Kidney (tissue), 13 donors: ENCODE measurements at regions not wholly inside any gene's neighbourhood (a gene's known extent, or its start where the extent isn't known, plus 50 kb on each side); places are given as distances from the start of the nearest gene placed in this dataset.
"Not testable (repeated sequence)": the region's sequence is repeated elsewhere in the genome, so short reads cannot be mapped to it uniquely, and the experiment has no call there.

Experiments used
- DNase-seq, 5 donors: peaks; one replicate each; pipeline ENCODE4 v3.0.0-alpha.2; 2013 to 2020
- FAIRE-seq: peaks from 2 replicates; lab custom pipeline; 2012; peaks lifted over from hg19 to GRCh38; lab: Jason Lieb, UNC
- H3K27ac ChIP-seq, 2 donors: one replicate each; pipeline ENCODE4 v1.7.0; 2013; ENCODE audit warnings: low read depth in 2 of 2, low read length in 2 of 2, inconsistent platforms in 1 of 2
- H3K27me3 ChIP-seq: one replicate; pipeline ENCODE4 v1.7.1; 2013; ENCODE audit warnings: low read length, inconsistent platforms; ENCODE audit not compliant: control insufficient read depth, insufficient read depth
- H3K36me3 ChIP-seq, 3 donors: one replicate each; pipeline versions ENCODE4 v1.7.0 to v1.7.1; 2013; ENCODE audit warnings: low read length in 3 of 3, control low read depth in 1 of 3, inconsistent platforms in 1 of 3; ENCODE audit not compliant: insufficient read depth in 3 of 3, control insufficient read depth in 2 of 3
- H3K4me1 ChIP-seq, 3 donors: one replicate each; pipeline versions ENCODE4 v1.7.0 to v1.7.1; 2013; ENCODE audit warnings: low read length in 3 of 3, inconsistent platforms in 1 of 3, low read depth in 1 of 3; ENCODE audit not compliant: control insufficient read depth in 2 of 3, insufficient read depth in 2 of 3
- H3K4me3 ChIP-seq, 3 donors: one replicate each; pipeline versions ENCODE4 v1.7.0 to v1.8.1; 2013; ENCODE audit warnings: low read length in 3 of 3, control low read depth in 1 of 3, inconsistent platforms in 1 of 3
- H3K9ac ChIP-seq, 3 donors: one replicate each; pipeline versions ENCODE4 v1.7.0 to v1.7.1; 2013; ENCODE audit warnings: low read length in 3 of 3, control low read depth in 1 of 3, inconsistent platforms in 1 of 3
- H3K9me3 ChIP-seq, 3 donors: one replicate each; pipeline versions ENCODE4 v1.7.0 to v1.7.1; 2013; ENCODE audit warnings: low read length in 3 of 3, control low read depth in 1 of 3, inconsistent platforms in 1 of 3; ENCODE audit not compliant: control insufficient read depth in 2 of 3, insufficient read depth in 1 of 3
- intact Hi-C: fragments of 100-400 bp; cut with DNase I; formaldehyde crosslinking; loops from one replicate; pipeline ENCODE4 v1.11.1; 2022
- TF ChIP-seq, protein P1 (sequence below): IDR thresholded peaks from 3 replicates; pipeline ENCODE4 v1.5.1; 2012; ENCODE audit warnings: mild to moderate bottlenecking, moderate library complexity, borderline replicate concordance; ENCODE audit not compliant: insufficient read depth; ENCODE audit errors: extremely low read depth
- donor health status: control.
- donor health status: control.
- donor health status: control.
- donor health status: control.
- donor health status: control.
- donor health status: DM: yes; HTN: yes; CAD: no.
- donor health status: Normal renal cell carcinoma (clear cell type).

DNA sequence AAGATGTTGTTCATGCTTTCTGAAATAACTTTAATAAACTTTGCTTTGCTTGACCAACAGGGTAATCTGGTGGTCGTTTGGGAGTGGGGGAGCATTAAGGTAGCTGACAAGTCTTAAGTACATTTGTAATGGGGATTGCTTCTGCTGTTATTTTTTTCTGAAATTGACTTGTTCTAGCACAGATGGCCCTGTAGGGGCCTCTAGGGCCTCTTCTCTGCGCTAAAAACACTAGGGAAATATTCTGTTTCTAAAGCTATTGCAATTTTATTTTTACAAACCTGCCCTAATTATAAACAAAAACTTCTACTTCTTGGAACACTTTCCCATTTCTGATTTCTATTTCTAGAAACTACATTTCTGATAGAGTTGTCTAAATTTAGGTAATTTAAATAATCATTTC is 191.3 kb upstream of the KCNJ3 start:
- FAIRE-seq (no peak), DNase-seq (no peak)
- no peaks in the 10 kb centered on the region for H3K27me3 ChIP-seq
- H3K4me3 ChIP-seq = no peak overlapping the region
- no peaks in the 10 kb centered on the region for H3K9me3 ChIP-seq
- H3K4me1 ChIP-seq = no peaks in the 10 kb centered on the region
- H3K27ac ChIP-seq = no peak overlapping the region
- H3K9ac ChIP-seq = no peak overlapping the region
- H3K36me3 ChIP-seq = no peaks in the 10 kb centered on the region
- TF ChIP-seq, protein P1, sequence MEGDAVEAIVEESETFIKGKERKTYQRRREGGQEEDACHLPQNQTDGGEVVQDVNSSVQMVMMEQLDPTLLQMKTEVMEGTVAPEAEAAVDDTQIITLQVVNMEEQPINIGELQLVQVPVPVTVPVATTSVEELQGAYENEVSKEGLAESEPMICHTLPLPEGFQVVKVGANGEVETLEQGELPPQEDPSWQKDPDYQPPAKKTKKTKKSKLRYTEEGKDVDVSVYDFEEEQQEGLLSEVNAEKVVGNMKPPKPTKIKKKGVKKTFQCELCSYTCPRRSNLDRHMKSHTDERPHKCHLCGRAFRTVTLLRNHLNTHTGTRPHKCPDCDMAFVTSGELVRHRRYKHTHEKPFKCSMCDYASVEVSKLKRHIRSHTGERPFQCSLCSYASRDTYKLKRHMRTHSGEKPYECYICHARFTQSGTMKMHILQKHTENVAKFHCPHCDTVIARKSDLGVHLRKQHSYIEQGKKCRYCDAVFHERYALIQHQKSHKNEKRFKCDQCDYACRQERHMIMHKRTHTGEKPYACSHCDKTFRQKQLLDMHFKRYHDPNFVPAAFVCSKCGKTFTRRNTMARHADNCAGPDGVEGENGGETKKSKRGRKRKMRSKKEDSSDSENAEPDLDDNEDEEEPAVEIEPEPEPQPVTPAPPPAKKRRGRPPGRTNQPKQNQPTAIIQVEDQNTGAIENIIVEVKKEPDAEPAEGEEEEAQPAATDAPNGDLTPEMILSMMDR = no peak
- intact Hi-C loops = no loop called here

DNA sequence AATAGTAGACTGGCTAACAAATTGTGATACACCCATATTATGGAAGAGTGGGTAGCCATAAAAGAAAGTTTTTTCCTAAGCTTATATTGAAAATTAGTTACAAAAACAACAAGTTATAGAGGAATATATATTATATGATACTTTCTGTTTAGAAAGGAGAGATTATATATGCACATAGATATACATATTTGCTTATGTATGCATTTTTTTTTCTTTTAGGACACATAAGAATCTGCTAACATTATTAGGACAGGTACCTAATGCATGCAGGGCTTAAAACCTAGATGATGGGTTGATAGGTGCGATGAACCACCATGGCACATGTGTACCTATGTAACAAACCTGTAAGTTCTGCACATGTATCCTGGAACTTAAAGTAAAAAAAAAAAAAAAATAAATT is 179.6 kb upstream of the KCNJ3 start:
- intact Hi-C loops = no loop called here
- Histone ChIP-seq H3K4me3 (no peak overlapping the region), H3K4me1 (no peaks in the 10 kb centered on the region), H3K9ac (no peak overlapping the region), H3K27me3 (no peaks in the 10 kb centered on the region), H3K36me3 (no peaks in the 10 kb centered on the region), H3K27ac (no peak overlapping the region), H3K9me3 (no peaks in the 10 kb centered on the region)
- FAIRE-seq (no peak), DNase-seq (no peak)
- TF ChIP-seq, protein P1 = no peak

DNA sequence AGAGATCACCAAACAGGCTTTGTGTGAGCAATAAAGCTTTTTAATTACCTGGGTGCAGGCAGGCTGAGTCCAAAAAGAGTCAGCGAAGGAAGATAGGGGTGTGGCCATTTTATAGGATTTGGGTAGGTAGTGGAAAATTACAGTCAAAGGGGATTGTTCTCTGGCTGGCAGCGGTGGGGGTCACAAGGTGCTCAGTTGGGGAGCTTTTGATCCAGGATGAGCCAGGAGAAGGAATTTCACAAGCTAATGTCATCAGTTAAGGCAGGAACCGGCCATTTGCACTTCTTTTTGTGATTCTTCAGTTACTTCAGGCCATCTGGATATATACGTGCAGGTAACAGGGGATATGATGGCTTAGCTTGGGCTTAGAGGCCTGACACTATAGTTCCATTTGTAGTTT is 177.5 kb upstream of the KCNJ3 start:
- FAIRE-seq = not testable (repeated sequence)

DNA sequence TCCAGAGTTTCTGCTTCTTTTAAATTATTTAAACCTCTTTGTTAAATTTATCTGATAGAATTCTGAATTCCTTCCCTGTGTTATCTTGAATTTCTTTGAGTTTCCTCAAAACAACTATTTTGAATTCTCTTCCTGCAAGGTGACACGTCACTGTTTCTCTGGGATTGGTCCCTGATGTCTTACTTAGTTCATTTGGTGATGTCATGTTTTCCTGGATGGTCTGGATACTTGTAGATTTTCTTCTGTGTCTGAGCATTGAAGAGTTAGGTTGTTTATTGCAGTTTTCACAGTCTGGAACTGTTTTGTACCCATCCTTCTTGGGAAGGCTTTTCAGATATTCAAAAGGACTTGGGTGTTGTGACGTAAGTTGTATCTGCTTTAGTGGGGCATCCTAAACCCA is 172.3 kb upstream of the KCNJ3 start:
- DNase-seq = no peak
- Histone ChIP-seq H3K9ac (no peak overlapping the region), H3K4me1 (no peaks in the 10 kb centered on the region), H3K9me3 (no peaks in the 10 kb centered on the region), H3K4me3 (no peak overlapping the region), H3K27me3 (no peaks in the 10 kb centered on the region), H3K36me3 (no peaks in the 10 kb centered on the region), H3K27ac (no peak overlapping the region)
- no peak for FAIRE-seq
- TF ChIP-seq, protein P1 = no peak
- intact Hi-C loops = no loop called here

More for the DNA sequence above, 177.5 kb upstream of the KCNJ3 start:
- H3K36me3 ChIP-seq, H3K9ac ChIP-seq, H3K27ac ChIP-seq, H3K27me3 ChIP-seq, H3K4me3 ChIP-seq, DNase-seq, H3K9me3 ChIP-seq, intact Hi-C loops, H3K4me1 ChIP-seq: not testable (repeated sequence)
